WTC11 (cell line): ENCODE measurements at regions not wholly inside any gene's neighbourhood (a gene's known extent, or its start where the extent isn't known, plus 50 kb on each side); places are given as distances from the start of the nearest gene placed in this dataset.

Experiments used
- ATAC-seq: fragments of 200-7000 bp; cut with Tn5 transposase; 2 replicates; pipeline ENCODE4 v1.10.0; 2021; ENCODE audit warnings: mild to moderate bottlenecking, moderate library complexity
- CTCF ChIA-PET: fragments of 300-600 bp; sonication (Branson Sonifier 250); formaldehyde crosslinking; loops from one replicate; lab custom pipeline; 2021; ENCODE audit warnings: antibody characterized with exemption; lab: Charles Lee
- POLR2A ChIA-PET: fragments of 350-600 bp; sonication (Branson Sonifier 250); formaldehyde crosslinking; loops from one replicate; lab custom pipeline; 2021; ENCODE audit warnings: antibody characterized with exemption; lab: Charles Lee
- DNase-seq: peaks from one replicate; pipeline ENCODE4 v3.0.0; 2021; ENCODE audit warnings: low spot score
- H3K27ac Mint-ChIP-seq: 2 replicates; pipeline ENCODE4 v1.8.0; 2021; ENCODE audit warnings: mixed read lengths
- H3K27me3 Mint-ChIP-seq: 2 replicates; pipeline ENCODE4 v1.8.0; 2021; ENCODE audit warnings: low read depth, mild to moderate bottlenecking, moderate library complexity, mixed read lengths
- H3K36me3 Mint-ChIP-seq: 2 replicates; pipeline ENCODE4 v1.8.0; 2021; ENCODE audit warnings: mixed read lengths
- H3K4me1 Mint-ChIP-seq: 2 replicates; pipeline ENCODE4 v1.8.0; 2022; ENCODE audit warnings: mixed read lengths
- H3K4me3 Mint-ChIP-seq: 2 replicates; pipeline ENCODE4 v1.8.0; 2021; ENCODE audit warnings: mild to moderate bottlenecking, moderate library complexity, mixed read lengths
- H3K9me3 Mint-ChIP-seq: 2 replicates; pipeline ENCODE4 v1.8.0; 2021; ENCODE audit warnings: mixed read lengths
- AFF4 ChIP-seq: sonication (generic); formaldehyde crosslinking; IDR thresholded peaks from 2 replicates; pipeline ENCODE4 v1.8.1; 2023; ENCODE audit warnings: mild to moderate bottlenecking, missing genetic modification reagents, borderline replicate concordance
- E2F5 ChIP-seq: sonication (generic); formaldehyde crosslinking; IDR thresholded peaks from 2 replicates; pipeline ENCODE4 v1.8.1; 2022; ENCODE audit warnings: mild to moderate bottlenecking, moderate library complexity, missing genetic modification reagents
- EMX1 ChIP-seq: fragments of 250-450 bp; sonication (Bioruptor Pico); IDR thresholded peaks from 2 replicates; pipeline ENCODE4 v1.8.0; 2021; ENCODE audit warnings: mild to moderate bottlenecking
- FOXP4 ChIP-seq: sonication (generic); formaldehyde crosslinking; IDR thresholded peaks from 2 replicates; pipeline ENCODE4 v1.8.0; 2022; ENCODE audit warnings: mild to moderate bottlenecking, missing genetic modification reagents
- GRHL2 ChIP-seq: fragments of 250-450 bp; sonication (Bioruptor Pico); IDR thresholded peaks from 2 replicates; pipeline ENCODE4 v1.8.0; 2022; ENCODE audit warnings: mild to moderate bottlenecking, moderate library complexity; ENCODE audit not compliant: insufficient replicate concordance, severe bottlenecking
- IRF1 ChIP-seq: sonication (generic); formaldehyde crosslinking; IDR thresholded peaks from 2 replicates; pipeline ENCODE4 v1.8.0; 2023; ENCODE audit warnings: missing genetic modification reagents
- JUN ChIP-seq: sonication (generic); formaldehyde crosslinking; IDR thresholded peaks from 2 replicates; pipeline ENCODE4 v1.8.0; 2023; ENCODE audit warnings: mild to moderate bottlenecking, missing genetic modification reagents
- MAX ChIP-seq: sonication (generic); formaldehyde crosslinking; IDR thresholded peaks from 2 replicates; pipeline ENCODE4 v1.8.0; 2022; ENCODE audit warnings: mild to moderate bottlenecking, missing genetic modification reagents
- MXD4 ChIP-seq: fragments of 250-450 bp; sonication (Bioruptor Pico); IDR thresholded peaks from 2 replicates; pipeline ENCODE4 v1.8.0; 2021; ENCODE audit warnings: mild to moderate bottlenecking, moderate library complexity, borderline replicate concordance
- NFATC4 ChIP-seq: fragments of 250-450 bp; sonication (Bioruptor Pico); IDR thresholded peaks from 2 replicates; pipeline ENCODE4 v1.9.0; 2021; ENCODE audit warnings: mild to moderate bottlenecking
- NFE2L1 ChIP-seq: sonication (generic); formaldehyde crosslinking; IDR thresholded peaks from 2 replicates; pipeline ENCODE4 v1.8.1; 2023; ENCODE audit warnings: missing genetic modification reagents
- OVOL2 ChIP-seq: fragments of 250-450 bp; sonication (Bioruptor Pico); IDR thresholded peaks from 2 replicates; pipeline ENCODE4 v1.9.0; 2021; ENCODE audit warnings: mild to moderate bottlenecking, borderline replicate concordance
- PRRX2 ChIP-seq: fragments of 250-450 bp; sonication (Bioruptor Pico); IDR thresholded peaks from 2 replicates; pipeline ENCODE4 v1.8.0; 2021; ENCODE audit warnings: mild to moderate bottlenecking
- SMAD4 ChIP-seq: sonication (generic); formaldehyde crosslinking; IDR thresholded peaks from 2 replicates; pipeline ENCODE4 v1.8.0; 2022; ENCODE audit warnings: mild to moderate bottlenecking, missing genetic modification reagents
- SOX15 ChIP-seq: fragments of 250-450 bp; sonication (Bioruptor Pico); IDR thresholded peaks from 2 replicates; pipeline ENCODE4 v1.9.0; 2021; ENCODE audit warnings: mild to moderate bottlenecking
- SP1 ChIP-seq: sonication (generic); formaldehyde crosslinking; conservative IDR thresholded peaks from 2 replicates; pipeline ENCODE4 v1.8.1; 2022; ENCODE audit warnings: missing genetic modification reagents
- USF1 ChIP-seq: sonication (generic); formaldehyde crosslinking; IDR thresholded peaks from 2 replicates; pipeline ENCODE4 v1.8.0; 2022; ENCODE audit warnings: mild to moderate bottlenecking, missing genetic modification reagents
- ZNF121 ChIP-seq: sonication (generic); formaldehyde crosslinking; IDR thresholded peaks from 2 replicates; pipeline ENCODE4 v1.8.0; 2023; ENCODE audit warnings: missing genetic modification reagents
- ZNF416 ChIP-seq: fragments of 250-450 bp; sonication (Bioruptor Pico); IDR thresholded peaks from 2 replicates; pipeline ENCODE4 v1.9.0; 2021; ENCODE audit warnings: mild to moderate bottlenecking, inconsistent platforms
- ZNF425 ChIP-seq: fragments of 250-450 bp; sonication (Bioruptor Pico); conservative IDR thresholded peaks from 2 replicates; pipeline ENCODE4 v1.9.0; 2021; ENCODE audit warnings: mild to moderate bottlenecking
- ZNF671 ChIP-seq: fragments of 250-450 bp; sonication (Bioruptor Pico); IDR thresholded peaks from 2 replicates; pipeline ENCODE4 v1.8.0; 2021; ENCODE audit warnings: mild to moderate bottlenecking

GRCh38 chr2:190810981-190811587 lies 69.5 kb upstream of the GLS start:
- ATAC-seq = no peak
- no peaks in the 10 kb centered on the region for H3K36me3 Mint-ChIP-seq
- H3K4me3 Mint-ChIP-seq = no peak overlapping the region
- no peak for TF ChIP-seq ZNF416 (CRISPR knock-in tag)
- no peak for TF ChIP-seq AFF4
- no peak for TF ChIP-seq EMX1
- TF ChIP-seq PRRX2 = no peak
- no peak for TF ChIP-seq USF1 (CRISPR knock-in tag)
- TF ChIP-seq NFE2L1 (CRISPR knock-in tag) = no peak
- no peak for TF ChIP-seq ZNF425 (CRISPR knock-in tag)
- TF ChIP-seq IRF1 (CRISPR knock-in tag) = no peak
- no peak for TF ChIP-seq SMAD4
- TF ChIP-seq MAX (CRISPR knock-in tag) = no peak
- no peak for TF ChIP-seq JUN (CRISPR knock-in tag)
- TF ChIP-seq ZNF121 (CRISPR knock-in tag) = no peak
- no peaks in the 10 kb centered on the region for H3K27me3 Mint-ChIP-seq
- H3K4me1 Mint-ChIP-seq = no peaks in the 10 kb centered on the region
- no peak overlapping the region for H3K27ac Mint-ChIP-seq
- peaks cover under 1% of the 10 kb centered on the region for H3K9me3 Mint-ChIP-seq
- DNase-seq = no peak
- ChIA-PET POLR2A (no interaction called here), CTCF (no interaction called here)

- DNase-seq (no peak), ATAC-seq (no peak)
- Mint-ChIP-seq H3K27me3 (no peaks in the 10 kb centered on the region), H3K9me3 (peaks cover 8% of the 10 kb centered on the region), H3K4me1 (no peaks in the 10 kb centered on the region), H3K36me3 (no peaks in the 10 kb centered on the region), H3K4me3 (no peak overlapping the region), H3K27ac (no peak overlapping the region)
- POLR2A ChIA-PET = no interaction called here
- CTCF ChIA-PET = no interaction called here
- no peak for TF ChIP-seq SOX15 (CRISPR knock-in tag)
- TF ChIP-seq, all 79 proteins: peak for 0
Measured at GRCh38 chr2:190811811-190812210, 68.8 kb upstream of the GLS start.

- CTCF ChIA-PET = interaction anchor here (0.6 to 1.3 kb wide), 2 partner anchors 9 to 32 kb away, joined by 3 to 4 read pairs; no protein-coding TSS in a partner anchor
- Mint-ChIP-seq H3K27me3 (no peaks in the 10 kb centered on the region), H3K4me1 (no peaks in the 10 kb centered on the region), H3K4me3 (no peak overlapping the region), H3K9me3 (peaks cover 16% of the 10 kb centered on the region), H3K36me3 (no peaks in the 10 kb centered on the region), H3K27ac (no peak overlapping the region)
- DNase-seq = no peak
- POLR2A ChIA-PET = interaction anchor here (0.6 kb wide), 1 partner anchor 133 kb away, joined by 4 read pairs; no protein-coding TSS in a partner anchor
- no peak for ATAC-seq
- TF ChIP-seq GRHL2 = no peak
- no peak for TF ChIP-seq ZNF671 (CRISPR knock-in tag)
- no peak for TF ChIP-seq SP1 (CRISPR knock-in tag)
- no peak for TF ChIP-seq E2F5 (CRISPR knock-in tag)
- TF ChIP-seq OVOL2 = no peak
- TF ChIP-seq MXD4 (CRISPR knock-in tag) = no peak
- no peak for TF ChIP-seq FOXP4 (CRISPR knock-in tag)
- no peak for TF ChIP-seq NFATC4 (CRISPR knock-in tag)
Measured at GRCh38 chr2:190812506-190813294, 67.9 kb upstream of the GLS start.
